Esophagus (tissue), 2 donors: ENCODE measurements at regions not wholly inside any gene's neighbourhood (a gene's known extent, or its start where the extent isn't known, plus 50 kb on each side); places are given as distances from the start of the nearest gene placed in this dataset.
A peak's percentile ranks its signal among the peaks of the same experiment; 100 is the strongest.

Experiments
- H3K27ac ChIP-seq, 2 donors: one replicate each; pipeline ENCODE4 v1.5.1; 2013; ENCODE audit warnings: low read depth in 2 of 2, mild to moderate bottlenecking in 2 of 2, inconsistent platforms in 1 of 2, low read length in 1 of 2, moderate library complexity in 1 of 2
- H3K27me3 ChIP-seq, 2 donors: one replicate each; pipeline ENCODE4 v1.6.1; 2013; ENCODE audit warnings: low read length in 2 of 2, control low read depth in 1 of 2, mild to moderate bottlenecking in 1 of 2; ENCODE audit not compliant: insufficient read depth in 2 of 2, control insufficient read depth in 1 of 2
- H3K36me3 ChIP-seq, 2 donors: one replicate each; pipeline ENCODE4 v1.6.1; 2013; ENCODE audit warnings: low read length in 1 of 2; ENCODE audit not compliant: control insufficient read depth in 2 of 2, insufficient read depth in 2 of 2
- H3K4me1 ChIP-seq, 2 donors: one replicate each; pipeline ENCODE4 v1.6.1; 2013; ENCODE audit warnings: low read length in 1 of 2; ENCODE audit not compliant: control insufficient read depth in 2 of 2, insufficient read depth in 2 of 2
- H3K4me3 ChIP-seq, 2 donors: one replicate each; pipeline ENCODE4 v1.5.1; 2013; ENCODE audit warnings: low read length in 2 of 2, mild to moderate bottlenecking in 2 of 2, low read depth in 1 of 2, moderate library complexity in 1 of 2
- H3K9me3 ChIP-seq, 2 donors: one replicate each; pipeline ENCODE4 v1.6.1; 2013; ENCODE audit warnings: mild to moderate bottlenecking in 2 of 2, low read depth in 1 of 2, low read length in 1 of 2, moderate library complexity in 1 of 2; ENCODE audit not compliant: control insufficient read depth in 2 of 2, insufficient read depth in 1 of 2
- WGBS, 2 donors: extraction: QIAGEN DNeasy Blood & Tissue Kit; methylation state at CpG; one replicate each; pipeline ENCODE4 v1.1.7; 2013; 5-methylcytosine and 5-hydroxymethylcytosine counted together
- donor health status: healthy with polysubstance abuse.
- donor health status: Bipolar disorder and iron deficiency.

DNA sequence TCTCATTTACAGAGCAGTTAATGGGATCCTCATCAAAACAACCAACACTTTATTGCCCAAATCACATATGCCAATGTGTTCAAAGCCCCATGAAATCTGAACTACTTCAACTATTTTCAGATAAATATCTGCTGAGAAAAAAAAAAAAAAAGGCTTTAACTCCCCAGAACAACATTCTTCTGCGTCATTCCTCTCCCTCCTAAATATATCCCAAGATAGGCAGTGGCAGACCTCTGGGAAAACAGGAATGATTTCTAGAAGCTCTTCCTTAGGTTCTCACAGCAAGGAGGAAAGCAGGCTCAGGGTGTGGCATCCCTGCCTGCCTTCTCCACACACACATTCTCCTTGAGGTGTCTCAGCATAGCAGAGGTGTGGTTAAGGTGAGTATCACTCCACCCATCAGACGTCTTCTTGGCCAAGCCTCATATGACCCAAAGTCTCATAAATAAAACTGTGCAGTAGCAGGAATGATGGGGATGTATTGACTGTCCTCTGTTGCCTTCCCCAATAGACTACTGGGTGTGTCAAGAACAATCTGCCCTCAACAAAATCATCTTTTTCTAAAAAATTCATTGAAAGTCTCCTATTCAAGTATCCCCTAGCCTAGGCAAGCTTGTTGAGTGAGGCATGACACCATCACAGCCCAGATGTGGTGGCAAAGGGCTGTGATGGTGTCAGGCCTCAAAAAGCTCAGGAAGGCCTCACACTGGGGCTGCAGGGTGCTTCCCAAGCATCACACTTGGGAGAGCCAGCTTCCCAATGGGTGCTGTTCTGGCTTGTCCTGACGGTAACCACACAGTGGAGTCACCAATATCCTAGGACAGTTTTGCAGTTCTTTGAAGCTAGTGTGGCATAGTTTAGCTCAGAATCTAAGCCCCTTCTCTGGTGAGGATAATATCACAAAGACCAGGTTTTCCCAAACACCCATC lies 135.4 kb upstream of the SOX9 start:
- Histone ChIP-seq H3K27ac (peak overlapping the region in 1 of 2 donors; percentile 15), H3K36me3 (no peaks in the 10 kb centered on the region), H3K27me3 (no peaks in the 10 kb centered on the region), H3K9me3 (no peaks in the 10 kb centered on the region), H3K4me3 (no peak overlapping the region), H3K4me1 (no peaks in the 10 kb centered on the region)
- WGBS, 2 donors: 57 to 72% methylated on average over 3 of the region's 3 CpGs

DNA sequence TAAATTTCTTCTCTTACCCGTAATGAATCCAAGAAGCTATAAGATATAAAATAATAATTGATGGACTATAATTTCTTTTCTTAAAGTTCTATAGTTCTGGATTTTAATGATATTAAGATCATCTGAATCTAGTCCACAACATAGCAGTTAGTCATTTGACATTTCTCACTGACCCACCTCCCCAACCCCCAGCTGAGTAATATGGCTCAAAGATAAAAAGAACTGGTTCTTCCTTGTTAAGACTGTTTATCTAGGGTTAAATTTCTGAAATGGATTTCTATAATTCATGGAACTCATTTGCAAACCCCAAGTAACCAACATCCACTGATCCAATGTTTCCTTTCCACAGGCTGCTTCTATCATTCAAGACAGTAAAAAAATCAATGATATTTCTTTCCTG lies 133.9 kb upstream of the SOX9 start:
- Histone ChIP-seq H3K4me1 (no peaks in the 10 kb centered on the region), H3K9me3 (no peaks in the 10 kb centered on the region), H3K36me3 (no peaks in the 10 kb centered on the region), H3K27ac (no peak overlapping the region), H3K4me3 (no peak overlapping the region), H3K27me3 (no peaks in the 10 kb centered on the region)
- WGBS, 2 donors: 94 to 95% methylated on average over 1 of the region's 1 CpG

DNA sequence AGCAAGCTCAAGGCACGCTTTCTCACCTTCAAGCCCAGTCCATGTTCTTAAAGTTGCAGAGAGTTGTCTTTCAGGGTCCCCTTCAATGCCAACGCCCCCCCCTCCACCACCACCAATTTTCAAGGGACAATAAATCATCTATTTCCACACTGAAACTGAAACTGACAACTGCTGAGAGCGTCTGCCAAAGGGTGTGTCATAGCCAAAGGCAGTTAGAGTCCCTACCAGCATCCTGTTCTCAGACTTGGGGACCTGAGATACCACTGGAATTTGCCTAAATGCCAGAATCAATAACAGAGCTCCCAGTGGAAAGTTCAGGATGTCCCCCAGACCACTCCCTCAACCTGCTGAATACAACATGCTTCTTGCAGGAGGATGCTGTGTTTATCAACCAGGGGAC lies 133.2 kb upstream of the SOX9 start:
- Histone ChIP-seq H3K27me3 (no peaks in the 10 kb centered on the region), H3K36me3 (no peaks in the 10 kb centered on the region), H3K9me3 (no peaks in the 10 kb centered on the region), H3K4me1 (no peaks in the 10 kb centered on the region), H3K4me3 (no peak overlapping the region), H3K27ac (no peak overlapping the region)
- WGBS, 2 donors: 37 to 39% methylated on average over 3 of the region's 3 CpGs

DNA sequence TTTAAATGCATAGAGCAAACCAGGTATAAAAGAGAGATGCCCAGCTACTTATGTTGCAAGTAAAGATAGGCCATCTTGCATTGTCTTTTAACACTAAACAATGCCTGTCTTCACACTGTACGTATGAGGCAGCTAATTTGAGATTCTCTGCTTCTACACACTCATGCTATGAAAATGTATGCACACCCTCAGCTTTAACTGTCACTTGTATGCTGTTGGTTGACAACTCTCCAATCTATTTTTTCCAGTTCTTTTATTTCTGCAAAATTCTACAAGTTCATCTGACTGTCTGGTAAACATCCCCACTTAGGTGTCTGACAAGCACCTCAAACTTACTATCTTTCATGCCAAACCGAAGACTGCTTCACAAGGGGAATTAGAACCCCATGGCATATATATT lies 131.7 kb upstream of the SOX9 start:
- Histone ChIP-seq H3K36me3 (no peaks in the 10 kb centered on the region), H3K4me3 (no peak overlapping the region), H3K4me1 (peaks cover 0 to 7% of the 10 kb centered on the region in 2 donors), H3K9me3 (no peaks in the 10 kb centered on the region), H3K27ac (no peak overlapping the region), H3K27me3 (no peaks in the 10 kb centered on the region)
- 73 to 74% methylated on average over 2 of the region's 2 CpGs for WGBS, 2 donors

DNA sequence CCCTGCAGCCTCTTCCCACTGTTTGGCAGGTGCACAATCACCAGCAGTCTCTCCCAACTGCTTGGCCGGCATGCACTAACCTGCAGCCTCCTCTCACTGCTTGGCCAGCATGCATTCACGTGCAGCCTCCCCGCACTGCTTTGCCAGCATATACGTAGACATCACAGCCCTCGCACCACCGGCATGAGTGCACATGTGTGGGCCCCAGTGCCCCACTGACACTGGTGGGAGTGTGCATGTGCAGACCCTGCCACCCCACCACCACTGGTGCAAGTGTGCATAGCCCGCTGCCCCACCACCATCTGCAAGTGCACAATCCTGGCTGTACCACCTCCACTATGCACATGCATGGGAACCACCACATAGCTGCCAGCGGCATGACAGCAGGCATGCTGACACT lies 127.5 kb upstream of the SOX9 start:
- no peaks in the 10 kb centered on the region for H3K9me3 ChIP-seq
- H3K4me3 ChIP-seq: no peak overlapping the region
- 62 to 79% methylated on average over 8 of the region's 8 CpGs for WGBS, 2 donors
- peaks cover 0 to 7% of the 10 kb centered on the region in 2 donors for H3K4me1 ChIP-seq
- no peak overlapping the region for H3K27ac ChIP-seq
- H3K36me3 ChIP-seq: no peaks in the 10 kb centered on the region
- no peaks in the 10 kb centered on the region for H3K27me3 ChIP-seq

DNA sequence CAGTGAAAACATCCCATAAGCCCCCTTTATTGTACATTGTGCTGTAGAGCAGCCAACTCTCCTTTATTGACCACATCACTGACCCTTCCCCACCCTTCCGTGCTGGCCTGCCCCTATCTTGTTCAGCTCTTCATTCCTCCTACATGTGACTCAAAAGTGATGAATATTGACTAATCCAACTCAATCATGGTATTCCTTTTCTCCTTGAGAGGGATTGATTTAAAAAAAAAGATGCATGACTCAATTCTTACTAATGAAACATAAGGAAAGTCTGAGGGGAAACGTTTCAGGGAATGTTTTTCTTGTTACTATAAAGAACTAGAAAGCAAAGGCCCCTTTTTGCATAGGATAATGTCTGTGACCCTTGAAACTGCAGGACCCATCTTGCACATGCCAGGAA lies 125.2 kb upstream of the SOX9 start:
- Histone ChIP-seq H3K27me3 (no peaks in the 10 kb centered on the region), H3K36me3 (no peaks in the 10 kb centered on the region), H3K27ac (no peak overlapping the region), H3K4me3 (no peak overlapping the region), H3K4me1 (peaks cover 0 to 7% of the 10 kb centered on the region in 2 donors), H3K9me3 (no peaks in the 10 kb centered on the region)
- 56% methylated on average over 2 of the region's 2 CpGs for WGBS, 2 donors

DNA sequence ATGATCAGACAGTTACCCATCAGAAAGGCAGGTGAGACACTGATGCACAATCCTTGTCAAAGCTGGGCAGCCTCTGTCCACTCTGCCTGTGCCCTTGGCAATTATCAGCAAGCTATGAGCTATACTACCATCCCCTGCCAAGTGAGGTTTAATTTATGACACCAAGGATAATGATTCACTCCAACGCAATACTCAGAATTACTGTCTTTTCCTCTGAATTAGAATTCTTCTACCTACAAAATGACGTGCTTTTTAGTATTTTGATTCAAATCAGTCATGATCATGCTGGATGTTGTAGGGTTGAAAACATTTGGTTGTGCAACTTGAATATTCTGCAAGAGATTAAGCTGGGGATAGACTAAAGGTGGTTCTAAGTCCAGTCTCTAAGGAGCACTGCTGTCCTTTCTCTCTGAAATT lies 116.8 kb upstream of the SOX9 start:
- H3K4me1 ChIP-seq: no peaks in the 10 kb centered on the region
- no peak overlapping the region for H3K27ac ChIP-seq
- H3K9me3 ChIP-seq: no peaks in the 10 kb centered on the region
- no peaks in the 10 kb centered on the region for H3K27me3 ChIP-seq
- WGBS, 2 donors: 35 to 65% methylated on average over 2 of the region's 2 CpGs
- H3K36me3 ChIP-seq: no peaks in the 10 kb centered on the region
- no peak overlapping the region for H3K4me3 ChIP-seq

DNA sequence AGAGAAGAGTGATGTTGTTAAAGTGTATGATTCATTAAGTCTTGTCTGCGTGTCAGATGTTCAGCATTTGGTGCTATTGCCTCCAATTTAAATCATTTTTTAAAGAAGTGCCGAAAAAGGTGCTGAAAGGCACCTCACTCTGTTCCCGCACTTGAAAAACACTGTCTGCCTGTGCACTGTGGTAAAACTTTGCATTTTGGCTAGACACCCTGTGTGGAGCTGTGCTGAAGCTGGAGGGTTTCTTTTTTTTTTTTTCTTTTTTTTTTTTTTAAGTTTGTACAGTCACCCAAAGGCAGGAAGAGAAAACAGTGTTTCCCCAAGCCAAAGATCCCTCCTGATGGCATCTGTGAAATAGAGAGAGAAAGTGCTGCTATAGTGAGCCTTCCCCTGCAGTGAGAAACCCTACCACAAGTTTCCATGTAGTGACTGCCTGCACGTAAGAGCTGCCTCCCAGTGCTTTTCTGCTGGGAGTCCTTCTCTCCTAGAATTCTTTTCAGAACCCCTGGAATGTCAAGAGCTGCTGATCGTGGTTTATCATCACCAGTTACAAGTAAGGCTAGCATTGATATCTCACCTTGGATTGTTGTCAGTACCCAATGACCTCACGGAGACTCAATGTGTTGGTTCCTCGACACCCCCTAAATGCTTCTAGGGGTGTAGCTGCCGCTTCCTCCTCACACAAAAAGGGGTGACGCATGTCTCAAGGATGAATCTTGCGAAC lies 116.0 kb upstream of the SOX9 start:
- WGBS, 2 donors: 83 to 89% methylated on average over 10 of the region's 10 CpGs
- Histone ChIP-seq H3K4me1 (no peaks in the 10 kb centered on the region), H3K27me3 (no peaks in the 10 kb centered on the region), H3K27ac (no peak overlapping the region), H3K9me3 (no peaks in the 10 kb centered on the region), H3K4me3 (no peak overlapping the region), H3K36me3 (no peaks in the 10 kb centered on the region)

DNA sequence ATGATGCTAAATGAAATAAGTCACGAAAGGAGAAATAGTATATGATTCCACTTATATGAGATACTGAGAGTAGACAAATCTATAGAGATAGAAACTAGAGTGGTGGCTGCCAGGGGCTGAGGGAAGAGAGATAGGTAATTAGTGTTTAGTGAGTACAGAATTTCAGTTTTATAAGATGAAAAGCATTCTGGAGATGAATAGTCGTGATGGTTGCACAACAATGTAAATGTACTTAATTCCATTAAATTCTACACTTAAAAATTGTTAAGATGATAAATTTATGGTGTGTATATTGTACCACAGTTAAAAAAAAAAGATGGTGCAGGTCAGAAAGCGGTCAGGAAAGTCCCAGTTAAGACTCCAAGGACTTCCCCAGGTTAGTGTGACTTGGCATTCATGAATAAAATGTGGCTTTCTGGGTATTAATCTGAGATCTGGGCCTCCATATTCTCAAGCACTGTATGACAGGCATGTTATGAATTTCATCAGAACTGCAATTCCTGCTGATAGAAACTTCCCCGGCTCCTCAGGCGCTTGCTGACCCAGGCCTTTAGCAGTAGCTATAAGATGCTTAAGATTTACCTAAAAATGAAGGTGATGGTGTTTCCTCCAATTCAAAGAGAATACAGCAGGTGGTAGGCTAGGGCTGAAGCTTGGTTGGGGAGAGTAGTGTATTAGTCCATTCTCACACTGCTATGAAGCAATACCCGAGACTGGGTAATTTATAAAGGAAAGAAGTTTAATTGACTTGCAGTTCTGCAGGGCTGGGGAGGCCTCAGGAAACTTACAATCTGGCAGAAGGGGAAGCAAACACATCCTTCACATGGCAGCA lies 115.3 kb upstream of the SOX9 start:
- H3K4me3 ChIP-seq: no peak overlapping the region
- H3K27me3 ChIP-seq: no peaks in the 10 kb centered on the region
- no peaks in the 10 kb centered on the region for H3K36me3 ChIP-seq
- no peaks in the 10 kb centered on the region for H3K9me3 ChIP-seq
- WGBS, 2 donors: 68 to 76% methylated on average over 6 of the region's 6 CpGs
- no peaks in the 10 kb centered on the region for H3K4me1 ChIP-seq
- H3K27ac ChIP-seq: no peak overlapping the region
